HepG2 (cell line): ENCODE measurements at regions not wholly inside any gene's neighbourhood (a gene's known extent, or its start where the extent isn't known, plus 50 kb on each side); places are given as distances from the start of the nearest gene placed in this dataset.
"Not testable (repeated sequence)": the region's sequence is repeated elsewhere in the genome, so short reads cannot be mapped to it uniquely, and the experiment has no call there.

Experiments
- ATAC-seq: fragments of 200-7000 bp; cut with Tn5 transposase; 3 replicates; pipeline ENCODE4 v1.9.1; 2020; ENCODE audit warnings: mild to moderate bottlenecking, moderate library complexity
- BruUV-seq: library from RNA; stranded (reverse); fragments of 400-500 nt; replicated peaks from 2 replicates; lab custom pipeline; 2021; lab: Mats Ljungman, UMichigan
- CTCF ChIA-PET: fragments of 300-600 bp; formaldehyde crosslinking; extraction: SDS; loops from one replicate; lab custom pipeline; 2021; ENCODE audit warnings: low total read pairs, inconsistent platforms, low intra/inter-chr PET ratio; lab: Yijun Ruan, JAX
- POLR2A ChIA-PET: fragments of 350-600 bp; sonication (Branson Sonifier 250); formaldehyde crosslinking; loops from one replicate; lab custom pipeline; 2020; ENCODE audit warnings: antibody characterized with exemption, inconsistent platforms; lab: Yijun Ruan, JAX
- DNase-seq: peaks from one replicate; pipeline ENCODE4 v3.0.0-alpha.2; 2015; ENCODE audit warnings: low spot score
- FAIRE-seq: peaks from 3 replicates; lab custom pipeline; 2011; peaks lifted over from hg19 to GRCh38; lab: Jason Lieb, UNC
- H2AFZ ChIP-seq: one replicate; pipeline ENCODE4 v1.6.1; 2011; ENCODE audit warnings: low read length, inconsistent platforms
- H3K27ac ChIP-seq: fragments of 300-600 bp; 3 replicates; pipeline ENCODE4 v1.8.0; 2011; ENCODE audit warnings: mixed run types, mild to moderate bottlenecking, mixed read lengths, low read length, inconsistent platforms; ENCODE audit not compliant: insufficient read depth; ENCODE audit errors: extremely low read length
- H3K27me3 ChIP-seq, 2 experiments: fragments of 200-600 bp in 1 of 2; 2 replicates in 1 of 2; 3 replicates in 1 of 2; pipeline versions ENCODE4 v1.6.0 to v1.8.0; 2011; ENCODE audit warnings: low read length in 2 of 2, mild to moderate bottlenecking in 2 of 2, moderate library complexity in 2 of 2, inconsistent platforms in 1 of 2; ENCODE audit not compliant: insufficient read depth in 2 of 2, control insufficient read depth in 1 of 2
- H3K36me3 ChIP-seq, 2 experiments: fragments of 200-600 bp in 1 of 2; replicated peaks in 1 of 2; 2 replicates in 1 of 2; 3 replicates in 1 of 2; pipeline versions ENCODE4 v1.5.1 to v1.8.0; 2011; ENCODE audit warnings: low read length in 2 of 2, inconsistent platforms in 1 of 2; ENCODE audit not compliant: insufficient read depth in 2 of 2, control insufficient read depth in 1 of 2
- H3K4me1 ChIP-seq: 2 replicates; pipeline ENCODE4 v1.5.1; 2012; ENCODE audit warnings: low read length, inconsistent platforms; ENCODE audit not compliant: insufficient read depth
- H3K4me2 ChIP-seq: 2 replicates; pipeline ENCODE4 v1.6.0; 2011; ENCODE audit warnings: low read depth, low read length, inconsistent platforms
- H3K4me3 ChIP-seq, 3 experiments: fragments of 200-600 bp in 1 of 3; sonication (generic), shearing (Covaris generic) in 1 of 3; replicated peaks in 1 of 3; 2 replicates each; pipeline ENCODE4 v1.5.1; 2011 to 2016; ENCODE audit warnings: low read length in 3 of 3, inconsistent platforms in 2 of 3, low read depth in 2 of 3, mild to moderate bottlenecking in 2 of 3, control low read depth in 1 of 3, mixed read lengths in 1 of 3; ENCODE audit not compliant: insufficient read depth in 1 of 3
- H3K79me2 ChIP-seq: one replicate; pipeline ENCODE4 v1.6.1; 2011; ENCODE audit warnings: low read length, inconsistent platforms; ENCODE audit not compliant: insufficient read depth
- H3K9ac ChIP-seq: 2 replicates; pipeline ENCODE4 v1.6.0; 2011; ENCODE audit warnings: mild to moderate bottlenecking, low read depth, low read length, inconsistent platforms; ENCODE audit not compliant: insufficient read depth
- H3K9me3 ChIP-seq: 2 replicates; pipeline ENCODE4 v1.5.1; 2012; ENCODE audit warnings: mild to moderate bottlenecking, low read length
- H4K20me1 ChIP-seq: 2 replicates; pipeline ENCODE4 v1.6.0; 2011; ENCODE audit warnings: inconsistent platforms, mild to moderate bottlenecking, low read length, moderate library complexity; ENCODE audit not compliant: insufficient read depth
- MAFF ChIP-seq: IDR thresholded peaks from 2 replicates; pipeline ENCODE4 v1.6.1; 2011; ENCODE audit warnings: low read depth, low read length, improper control_type of control experiment
- MAFK ChIP-seq, 2 experiments: IDR thresholded peaks in 1 of 2; conservative IDR thresholded peaks in 1 of 2; 2 replicates each; pipeline ENCODE4 v1.6.1; 2011; ENCODE audit warnings: improper control_type of control experiment in 2 of 2, low read length in 2 of 2
- ZFP41 ChIP-seq: sonication (generic); formaldehyde crosslinking; IDR thresholded peaks from 2 replicates; pipeline ENCODE4 v1.4.0; 2020; ENCODE audit warnings: mild to moderate bottlenecking, missing genetic modification reagents, borderline replicate concordance
- WGBS: methylation state at CpG from one replicate; pipeline ENCODE4 v1.1.6; 2017; ENCODE audit warnings: low lambda C conversion rate; 5-methylcytosine and 5-hydroxymethylcytosine counted together
- in situ Hi-C: cut with HindIII; loops from 2 replicates; pipeline ENCODE4 v1.10.0; 2017; ENCODE audit warnings: low pct_unique_long_range_greater_than_20kb; ENCODE audit not compliant: extremely low pct_ligation_motif_present
- intact Hi-C: fragments of 100-400 bp; cut with micrococcal nuclease; formaldehyde crosslinking; loops from one replicate; pipeline ENCODE4 v1.10.0; 2022; ENCODE audit not compliant: unreplicated experiment

- Histone ChIP-seq H3K9me3 (no peaks in the 10 kb centered on the region), H3K27ac (no peak overlapping the region), H3K9ac (no peak overlapping the region), H3K79me2 (no peaks in the 10 kb centered on the region), H3K4me1 (no peaks in the 10 kb centered on the region), H3K4me2 (no peak overlapping the region), H2AFZ (no peak overlapping the region), H3K4me3 (no peak overlapping the region), H3K27me3 (no peaks in the 10 kb centered on the region), H3K36me3 (no peaks in the 10 kb centered on the region), H4K20me1 (no peaks in the 10 kb centered on the region)
- ChIA-PET CTCF (no interaction called here), POLR2A (no interaction called here)
- no TSS peak for BruUV-seq
- ATAC-seq (no peak), DNase-seq (no peak), FAIRE-seq (no peak)
- WGBS, result 15% methylated on average over 4 of the region's 4 CpGs
- TF ChIP-seq MAFF (peak; percentile 55; the same call in 1 of the 2 replicates), MAFK (conservative IDR thresholded peaks at IDR 0.05 in 1 of 2, IDR thresholded peaks at IDR 0.05 in 1 of 2; ENCODE audit: low read length in 2 of 2) (peak; percentile 41 to 62; a peak in 3 of 4 replicates), ZFP41 (CRISPR knock-in tag) (no peak)
- intact Hi-C loops, result no loop called here
- in situ Hi-C loops, result no loop called here
Measured at GRCh38 chr3:74978684-74979083, 364.2 kb upstream of the CNTN3 start.

GRCh38 chr3:74985028-74985904 lies 370.8 kb upstream of the CNTN3 start:
- H3K9me3 ChIP-seq, BruUV-seq, H3K4me1 ChIP-seq, H3K79me2 ChIP-seq, H4K20me1 ChIP-seq, POLR2A ChIA-PET, CTCF ChIA-PET, intact Hi-C loops, H3K4me3 ChIP-seq, H3K4me2 ChIP-seq, in situ Hi-C loops, ATAC-seq, H3K27ac ChIP-seq, H3K27me3 ChIP-seq, FAIRE-seq, H3K36me3 ChIP-seq, H2AFZ ChIP-seq, H3K9ac ChIP-seq, DNase-seq: not testable (repeated sequence)
- 57% methylated on average over 6 of the region's 34 CpGs for WGBS
